ENCODE measurements at regions not wholly inside any gene's neighbourhood (a gene's known extent, or its start where the extent isn't known, plus 50 kb on each side); places are given as distances from the start of the nearest gene placed in this dataset.

- TF ChIP-seq, protein P1, sequence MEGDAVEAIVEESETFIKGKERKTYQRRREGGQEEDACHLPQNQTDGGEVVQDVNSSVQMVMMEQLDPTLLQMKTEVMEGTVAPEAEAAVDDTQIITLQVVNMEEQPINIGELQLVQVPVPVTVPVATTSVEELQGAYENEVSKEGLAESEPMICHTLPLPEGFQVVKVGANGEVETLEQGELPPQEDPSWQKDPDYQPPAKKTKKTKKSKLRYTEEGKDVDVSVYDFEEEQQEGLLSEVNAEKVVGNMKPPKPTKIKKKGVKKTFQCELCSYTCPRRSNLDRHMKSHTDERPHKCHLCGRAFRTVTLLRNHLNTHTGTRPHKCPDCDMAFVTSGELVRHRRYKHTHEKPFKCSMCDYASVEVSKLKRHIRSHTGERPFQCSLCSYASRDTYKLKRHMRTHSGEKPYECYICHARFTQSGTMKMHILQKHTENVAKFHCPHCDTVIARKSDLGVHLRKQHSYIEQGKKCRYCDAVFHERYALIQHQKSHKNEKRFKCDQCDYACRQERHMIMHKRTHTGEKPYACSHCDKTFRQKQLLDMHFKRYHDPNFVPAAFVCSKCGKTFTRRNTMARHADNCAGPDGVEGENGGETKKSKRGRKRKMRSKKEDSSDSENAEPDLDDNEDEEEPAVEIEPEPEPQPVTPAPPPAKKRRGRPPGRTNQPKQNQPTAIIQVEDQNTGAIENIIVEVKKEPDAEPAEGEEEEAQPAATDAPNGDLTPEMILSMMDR (IDR thresholded peaks at IDR 0.05): no peak
- TF ChIP-seq POLR2A (IDR thresholded peaks at IDR 0.05): no peak
Observed at GRCh38 chr4:147325571-147325981, 155.3 kb upstream of the EDNRA start.
